ENCODE measurements at regions not wholly inside any gene's neighbourhood (a gene's known extent, or its start where the extent isn't known, plus 50 kb on each side); places are given as distances from the start of the nearest gene placed in this dataset.

- in situ Hi-C loops (cut with MboI; ENCODE audit: low pct_unique_long_range_greater_than_20kb, low sequenced_read_pairs, unreplicated experiment) = no loop called here
- no peak for DNase-seq (ENCODE audit: low spot score)
Observed at GRCh38 chr7:91771394-91771793, 109.1 kb downstream of the MTERF1 start.

DNA sequence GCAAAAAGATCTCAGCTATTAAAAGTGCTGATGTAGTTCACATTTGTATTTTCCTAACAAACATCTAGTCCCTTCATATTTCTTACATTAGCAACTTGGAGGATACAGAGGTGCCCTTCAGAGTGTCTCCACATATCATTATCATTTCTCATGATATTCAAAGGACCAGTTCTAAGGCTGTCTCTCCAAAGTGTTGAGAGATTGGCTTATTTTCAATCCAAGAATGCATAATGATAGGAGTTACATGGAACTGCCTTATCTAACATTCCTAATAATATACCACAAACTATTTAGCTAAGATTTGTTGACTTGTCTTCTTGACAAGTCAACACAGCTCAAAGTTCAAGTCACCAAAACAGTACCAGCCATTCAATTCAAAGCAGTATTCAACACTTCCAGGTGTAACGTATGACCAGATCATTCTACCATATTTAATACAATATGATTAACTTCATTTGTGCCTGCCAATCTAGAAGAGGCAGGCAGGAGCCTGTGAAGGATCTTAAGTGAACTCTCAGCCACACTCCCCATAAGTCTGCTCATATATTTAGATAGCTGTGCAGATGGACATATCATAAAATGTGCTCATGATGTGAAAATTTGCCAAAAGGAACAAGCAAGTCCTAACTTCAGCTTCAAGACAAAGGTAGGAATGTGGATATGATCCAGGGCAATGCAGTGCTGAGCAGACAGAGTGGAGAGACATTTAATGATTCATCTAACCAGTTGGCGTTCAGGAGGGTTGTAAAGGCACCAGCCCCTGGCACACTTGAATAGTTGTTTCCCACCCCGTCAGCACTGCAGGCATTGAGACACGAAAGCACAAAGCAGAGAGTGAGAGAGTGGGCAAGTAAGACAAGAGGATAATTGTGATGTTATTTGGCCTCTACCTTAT lies 108.3 kb downstream of the MTERF1 start:
- no peak for DNase-seq (ENCODE audit: low spot score)
- in situ Hi-C loops (cut with MboI; ENCODE audit: low pct_unique_long_range_greater_than_20kb, low sequenced_read_pairs, unreplicated experiment) = no loop called here
- TF ChIP-seq, protein P1, sequence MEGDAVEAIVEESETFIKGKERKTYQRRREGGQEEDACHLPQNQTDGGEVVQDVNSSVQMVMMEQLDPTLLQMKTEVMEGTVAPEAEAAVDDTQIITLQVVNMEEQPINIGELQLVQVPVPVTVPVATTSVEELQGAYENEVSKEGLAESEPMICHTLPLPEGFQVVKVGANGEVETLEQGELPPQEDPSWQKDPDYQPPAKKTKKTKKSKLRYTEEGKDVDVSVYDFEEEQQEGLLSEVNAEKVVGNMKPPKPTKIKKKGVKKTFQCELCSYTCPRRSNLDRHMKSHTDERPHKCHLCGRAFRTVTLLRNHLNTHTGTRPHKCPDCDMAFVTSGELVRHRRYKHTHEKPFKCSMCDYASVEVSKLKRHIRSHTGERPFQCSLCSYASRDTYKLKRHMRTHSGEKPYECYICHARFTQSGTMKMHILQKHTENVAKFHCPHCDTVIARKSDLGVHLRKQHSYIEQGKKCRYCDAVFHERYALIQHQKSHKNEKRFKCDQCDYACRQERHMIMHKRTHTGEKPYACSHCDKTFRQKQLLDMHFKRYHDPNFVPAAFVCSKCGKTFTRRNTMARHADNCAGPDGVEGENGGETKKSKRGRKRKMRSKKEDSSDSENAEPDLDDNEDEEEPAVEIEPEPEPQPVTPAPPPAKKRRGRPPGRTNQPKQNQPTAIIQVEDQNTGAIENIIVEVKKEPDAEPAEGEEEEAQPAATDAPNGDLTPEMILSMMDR (IDR thresholded peaks at IDR 0.05; ENCODE audit: extremely low read depth, insufficient read depth, missing control alignments) = no peak

More at GRCh38 chr7:91771394-91771793, 109.1 kb downstream of the MTERF1 start:
- TF ChIP-seq, protein P1 (IDR thresholded peaks at IDR 0.05; ENCODE audit: extremely low read depth, insufficient read depth, missing control alignments) = no peak

- DNase-seq (ENCODE audit: low spot score) = no peak
- TF ChIP-seq, protein P1 (IDR thresholded peaks at IDR 0.05; ENCODE audit: extremely low read depth, insufficient read depth, missing control alignments) = no peak
- in situ Hi-C loops (cut with MboI; ENCODE audit: low pct_unique_long_range_greater_than_20kb, low sequenced_read_pairs, unreplicated experiment) = no loop called here
Observed at GRCh38 chr7:91776171-91776570, 104.3 kb downstream of the MTERF1 start.

DNA sequence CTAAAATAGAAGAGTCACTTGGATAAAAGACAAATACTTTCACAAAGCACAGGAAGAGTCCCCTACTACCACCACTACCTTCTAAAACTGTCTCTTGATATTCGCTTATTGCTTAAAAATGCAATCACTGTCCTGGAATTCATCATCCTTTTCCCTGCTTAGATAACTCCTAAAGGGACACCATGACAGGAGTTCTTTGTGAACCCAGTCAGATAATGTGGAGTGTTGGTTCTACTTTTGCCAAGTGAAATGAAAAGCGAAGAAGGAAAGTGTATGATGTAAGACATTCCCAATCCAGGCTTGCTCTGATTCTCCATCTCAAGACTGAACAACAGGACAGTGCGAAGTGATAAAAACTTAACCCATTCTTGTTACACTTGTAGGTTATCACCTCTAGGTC lies 103.0 kb downstream of the MTERF1 start:
- no peak for DNase-seq (ENCODE audit: low spot score)
- in situ Hi-C loops (cut with MboI; ENCODE audit: low pct_unique_long_range_greater_than_20kb, low sequenced_read_pairs, unreplicated experiment) = no loop called here
- TF ChIP-seq, protein P1 (IDR thresholded peaks at IDR 0.05; ENCODE audit: extremely low read depth, insufficient read depth, missing control alignments) = no peak

DNA sequence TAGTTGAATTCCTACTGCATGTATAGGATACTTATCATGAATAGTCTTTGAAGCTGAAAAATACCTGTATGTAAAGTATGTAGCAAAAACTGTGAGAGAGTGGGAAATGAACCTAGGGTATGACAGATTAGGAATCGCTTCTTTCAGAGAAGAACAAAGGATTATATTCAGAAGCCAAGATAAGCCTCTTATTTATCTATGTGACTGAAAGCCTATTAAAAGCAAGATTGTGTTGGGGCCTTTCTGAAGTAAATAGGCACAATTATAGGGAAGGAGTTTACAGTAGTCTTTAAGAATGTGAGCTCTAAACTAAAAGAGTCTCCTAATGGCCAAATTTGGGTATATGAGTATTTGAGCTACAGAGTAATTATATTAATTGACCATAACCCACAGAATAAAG lies 102.1 kb downstream of the MTERF1 start:
- no peak for DNase-seq (ENCODE audit: low spot score)
- in situ Hi-C loops (cut with MboI; ENCODE audit: low pct_unique_long_range_greater_than_20kb, low sequenced_read_pairs, unreplicated experiment) = no loop called here
- TF ChIP-seq, protein P1 (IDR thresholded peaks at IDR 0.05; ENCODE audit: extremely low read depth, insufficient read depth, missing control alignments) = no peak

DNA sequence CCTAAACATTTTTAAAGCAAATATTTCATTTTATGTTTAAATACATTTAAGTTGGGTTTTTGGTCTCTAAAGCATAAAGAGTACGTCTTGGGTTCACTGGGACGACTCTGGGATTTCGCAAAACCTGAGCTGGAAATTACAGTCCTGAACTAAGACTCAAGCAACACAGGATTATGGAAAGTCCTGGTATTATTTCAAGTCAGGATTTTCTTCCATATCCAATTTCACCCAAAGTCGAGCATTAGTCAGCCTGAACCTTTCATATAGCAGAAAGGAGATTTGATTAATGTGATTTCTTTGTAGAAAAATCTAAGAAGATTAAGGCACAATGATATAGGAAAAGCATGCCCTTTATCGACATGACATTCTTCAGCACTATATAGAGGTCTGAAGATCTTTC lies 100.0 kb downstream of the MTERF1 start:
- TF ChIP-seq, protein P1 (IDR thresholded peaks at IDR 0.05; ENCODE audit: extremely low read depth, insufficient read depth, missing control alignments) = no peak
- in situ Hi-C loops (cut with MboI; ENCODE audit: low pct_unique_long_range_greater_than_20kb, low sequenced_read_pairs, unreplicated experiment) = no loop called here
- no peak for DNase-seq (ENCODE audit: low spot score)
